ENCODE measurements at regions not wholly inside any gene's neighbourhood (a gene's known extent, or its start where the extent isn't known, plus 50 kb on each side); places are given as distances from the start of the nearest gene placed in this dataset.

GRCh38 chr22:22830193-22830592 lies 57.4 kb upstream of the IGLL5 start:
- TF ChIP-seq CTCF (IDR thresholded peaks at IDR 0.05) (no peak), POLR2A (IDR thresholded peaks at IDR 0.05) (no peak)

All from adrenal gland (tissue), 5 donors.